ENCODE measurements at regions not wholly inside any gene's neighbourhood (a gene's known extent, or its start where the extent isn't known, plus 50 kb on each side); places are given as distances from the start of the nearest gene placed in this dataset.

DNA sequence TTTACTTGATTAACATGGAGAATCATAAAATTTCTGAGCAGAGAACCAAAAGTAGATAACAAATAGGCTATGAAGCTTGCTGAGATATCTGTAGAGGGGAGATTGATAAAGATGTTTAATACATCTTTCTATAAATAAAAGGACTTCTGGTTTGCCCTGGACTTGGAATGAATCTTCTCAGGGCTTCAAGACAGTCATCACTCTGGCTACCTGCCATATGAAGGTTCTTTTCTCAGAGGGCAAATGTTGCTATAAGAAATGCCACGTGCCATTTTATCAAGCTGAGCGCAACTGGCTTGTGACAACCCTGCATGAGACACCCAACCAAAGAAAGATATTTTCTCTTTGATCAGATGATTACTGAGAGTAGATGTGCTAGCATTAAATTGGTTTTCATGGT lies 192.5 kb downstream of the WNT5A start:
- TF ChIP-seq, protein P1, sequence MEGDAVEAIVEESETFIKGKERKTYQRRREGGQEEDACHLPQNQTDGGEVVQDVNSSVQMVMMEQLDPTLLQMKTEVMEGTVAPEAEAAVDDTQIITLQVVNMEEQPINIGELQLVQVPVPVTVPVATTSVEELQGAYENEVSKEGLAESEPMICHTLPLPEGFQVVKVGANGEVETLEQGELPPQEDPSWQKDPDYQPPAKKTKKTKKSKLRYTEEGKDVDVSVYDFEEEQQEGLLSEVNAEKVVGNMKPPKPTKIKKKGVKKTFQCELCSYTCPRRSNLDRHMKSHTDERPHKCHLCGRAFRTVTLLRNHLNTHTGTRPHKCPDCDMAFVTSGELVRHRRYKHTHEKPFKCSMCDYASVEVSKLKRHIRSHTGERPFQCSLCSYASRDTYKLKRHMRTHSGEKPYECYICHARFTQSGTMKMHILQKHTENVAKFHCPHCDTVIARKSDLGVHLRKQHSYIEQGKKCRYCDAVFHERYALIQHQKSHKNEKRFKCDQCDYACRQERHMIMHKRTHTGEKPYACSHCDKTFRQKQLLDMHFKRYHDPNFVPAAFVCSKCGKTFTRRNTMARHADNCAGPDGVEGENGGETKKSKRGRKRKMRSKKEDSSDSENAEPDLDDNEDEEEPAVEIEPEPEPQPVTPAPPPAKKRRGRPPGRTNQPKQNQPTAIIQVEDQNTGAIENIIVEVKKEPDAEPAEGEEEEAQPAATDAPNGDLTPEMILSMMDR (IDR thresholded peaks at IDR 0.05) = no peak

DNA sequence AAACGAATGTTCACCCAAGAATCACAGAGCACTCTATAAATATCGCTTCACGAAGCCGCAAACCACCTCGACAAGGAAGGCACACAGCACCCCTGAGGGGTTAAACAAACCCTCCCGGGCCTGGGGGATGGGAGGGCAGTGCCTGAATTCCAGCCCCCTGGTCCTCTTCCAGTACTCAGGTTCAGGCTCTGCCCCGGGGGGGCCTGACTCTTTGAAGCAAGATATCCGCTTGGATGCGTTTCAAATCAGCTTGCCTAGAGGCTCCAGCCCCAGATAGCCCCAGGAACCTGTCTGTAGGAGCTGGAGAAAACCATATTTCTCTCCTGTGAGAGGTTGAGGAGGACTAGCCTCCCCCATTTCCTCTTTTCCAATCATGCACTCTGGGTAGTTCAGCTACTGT lies 194.7 kb downstream of the WNT5A start:
- TF ChIP-seq, protein P1 (IDR thresholded peaks at IDR 0.05) = no peak

DNA sequence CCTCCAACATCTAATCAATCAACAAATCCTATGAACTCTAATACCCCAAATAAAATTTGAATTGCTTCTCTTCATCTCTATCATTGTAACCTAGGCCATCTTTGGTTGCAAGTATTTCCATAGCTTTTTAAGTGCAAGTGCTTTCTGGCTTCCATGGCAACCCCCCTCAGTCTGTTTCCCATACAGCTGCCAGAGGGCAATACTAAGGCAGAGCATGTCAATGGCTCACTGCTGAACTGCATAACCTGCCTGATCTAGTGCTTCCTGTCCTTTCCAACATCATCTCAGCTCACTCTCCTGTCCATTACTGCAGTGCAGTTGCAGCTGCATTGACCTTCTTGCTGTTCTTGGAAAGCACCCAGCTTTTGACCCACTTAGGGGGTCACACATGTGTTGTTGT lies 198.4 kb downstream of the WNT5A start:
- TF ChIP-seq, protein P1 (IDR thresholded peaks at IDR 0.05) = no peak

DNA sequence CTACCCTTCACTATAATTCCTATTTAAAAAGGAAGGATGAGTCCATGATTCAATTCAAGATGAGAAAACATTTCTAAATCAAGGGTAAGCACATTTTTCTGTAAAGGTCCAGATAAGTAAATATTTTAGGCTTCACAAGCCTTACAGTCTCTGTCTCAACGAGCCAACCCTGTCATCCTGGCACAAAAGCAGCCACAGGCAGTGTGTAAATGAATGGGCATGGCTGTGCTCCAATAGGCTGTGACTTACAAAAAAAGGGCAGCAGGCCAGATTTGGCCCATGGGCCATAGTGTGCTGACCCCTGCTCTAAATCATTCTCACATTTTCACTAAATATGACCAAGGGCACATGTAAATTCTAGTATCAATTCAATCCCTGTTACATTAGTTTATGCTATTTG lies 200.4 kb downstream of the WNT5A start:
- TF ChIP-seq, protein P1 (IDR thresholded peaks at IDR 0.05) = no peak

DNA sequence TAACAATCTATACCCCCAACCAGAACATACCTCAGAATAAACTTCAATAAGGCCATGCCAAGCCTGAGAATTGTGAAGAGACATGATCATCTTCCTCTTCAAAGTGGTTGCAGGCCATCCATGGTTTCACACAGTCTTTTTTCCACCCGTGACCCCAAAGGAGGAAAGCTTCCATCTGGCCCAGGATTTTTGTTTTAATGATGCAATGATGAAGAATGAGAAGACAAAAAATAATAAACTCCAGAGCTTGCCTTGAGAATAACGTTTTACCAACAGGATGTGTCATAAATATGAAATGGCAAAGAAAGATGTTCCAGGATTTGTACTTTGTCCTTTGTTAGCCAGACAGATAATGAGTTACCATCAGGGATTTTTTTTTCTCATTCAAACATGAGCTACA lies 201.9 kb downstream of the WNT5A start:
- TF ChIP-seq, protein P1 (IDR thresholded peaks at IDR 0.05) = no peak

DNA sequence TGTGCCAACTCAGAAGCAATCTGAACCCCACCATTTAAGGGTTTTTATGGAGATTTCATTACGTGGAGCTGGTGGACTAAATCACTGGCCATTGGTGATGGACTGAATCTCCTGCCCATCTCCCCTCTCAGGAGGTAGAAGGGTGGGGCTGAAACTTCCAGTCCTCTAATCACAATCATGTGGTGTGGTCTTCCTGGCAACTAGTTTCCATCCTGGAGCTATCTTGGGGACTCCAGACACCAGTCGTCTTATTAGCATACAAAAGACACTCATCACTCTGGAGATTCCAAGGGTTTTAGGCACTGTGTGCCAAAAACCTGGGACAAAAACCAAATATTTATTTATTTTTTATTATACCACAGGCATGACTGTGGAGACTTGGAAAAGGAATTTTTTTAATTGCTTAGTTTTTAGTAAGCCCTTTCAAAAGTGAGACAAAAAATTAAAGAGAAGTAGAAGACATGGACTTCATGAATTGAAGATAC lies 203.6 kb downstream of the WNT5A start:
- TF ChIP-seq, protein P1 (IDR thresholded peaks at IDR 0.05) = no peak

DNA sequence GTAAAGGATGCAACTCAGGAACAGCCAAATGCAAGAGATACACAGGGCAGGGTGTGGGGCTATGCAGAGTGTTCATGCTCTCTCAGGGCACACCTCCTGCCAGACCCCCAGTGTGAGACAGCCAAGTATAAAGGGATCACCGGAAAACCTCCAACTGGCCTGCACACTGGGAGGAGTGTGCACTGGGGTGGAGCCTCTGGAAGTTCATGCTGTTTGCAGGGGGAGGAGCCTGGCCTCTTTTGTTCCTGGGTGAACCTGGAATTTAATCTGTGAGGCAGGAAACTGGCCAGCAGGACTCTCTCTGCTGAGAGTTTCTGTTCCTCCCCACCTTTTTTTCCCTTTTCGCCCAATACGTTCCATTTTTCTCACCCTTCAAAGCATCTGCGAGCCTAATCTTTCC lies 204.1 kb downstream of the WNT5A start:
- TF ChIP-seq, protein P1 (IDR thresholded peaks at IDR 0.05) = no peak

DNA sequence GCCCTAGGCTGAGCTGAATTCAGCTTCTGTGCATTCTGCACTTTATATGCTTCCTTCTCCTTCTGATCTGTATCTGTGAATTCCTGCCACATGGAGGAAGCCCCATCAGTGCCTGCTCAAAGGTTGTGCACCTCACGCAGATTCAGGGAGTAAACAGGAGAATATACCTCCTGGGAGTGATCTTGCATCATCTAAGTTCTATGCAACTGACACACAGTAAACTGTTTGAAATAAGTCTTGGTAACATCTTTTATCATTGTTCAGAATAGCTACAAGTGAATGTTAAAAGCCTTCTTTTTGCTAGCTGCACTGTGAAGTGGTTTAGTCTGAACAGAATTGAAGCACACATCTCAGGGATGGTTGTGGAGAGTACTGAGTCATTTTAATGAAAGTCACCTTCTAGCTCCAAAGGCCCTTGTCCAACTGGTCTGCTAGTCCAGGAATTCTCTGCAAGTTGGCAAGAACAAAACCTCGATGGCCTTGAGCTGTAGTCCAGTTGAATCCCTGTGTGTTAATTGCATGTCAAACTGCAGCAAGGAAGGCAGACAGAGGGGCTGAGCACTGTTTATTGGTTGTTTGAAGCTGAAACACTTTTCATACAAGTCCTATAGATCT lies 215.0 kb downstream of the WNT5A start:
- TF ChIP-seq, protein P1 (IDR thresholded peaks at IDR 0.05) = no peak
